DMS153 treated with DMSO at 0.1 percent for 48 hours (cell line): ENCODE measurements at regions not wholly inside any gene's neighbourhood (a gene's known extent, or its start where the extent isn't known, plus 50 kb on each side); places are given as distances from the start of the nearest gene placed in this dataset.
"Not testable (repeated sequence)": the region's sequence is repeated elsewhere in the genome, so short reads cannot be mapped to it uniquely, and the experiment has no call there.

Experiments
- DNase-seq: peaks from one replicate; lab custom pipeline; 2025; ENCODE audit not compliant: unreplicated experiment; lab: John Stamatoyannopoulos, UW

DNA sequence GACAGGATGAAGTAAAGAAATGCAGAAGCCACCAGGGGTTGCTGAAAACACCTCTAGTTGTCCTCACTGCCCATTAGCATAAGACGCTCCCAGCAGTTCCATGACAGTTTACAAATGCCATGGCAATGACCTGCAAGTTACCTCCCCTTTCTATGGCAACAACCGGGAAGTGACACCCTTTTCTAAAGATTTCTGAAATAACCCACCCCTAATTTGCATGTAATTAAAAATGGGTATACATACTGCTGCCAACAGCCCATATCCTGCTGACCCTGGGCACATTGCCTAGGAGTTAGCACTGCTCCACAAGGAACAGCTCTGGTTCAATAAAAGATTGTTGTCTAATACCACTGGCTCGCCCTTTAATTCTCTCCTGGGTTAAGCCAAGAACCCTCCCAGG lies 178.3 kb upstream of the LRATD1 start:
- no peak for DNase-seq

DNA sequence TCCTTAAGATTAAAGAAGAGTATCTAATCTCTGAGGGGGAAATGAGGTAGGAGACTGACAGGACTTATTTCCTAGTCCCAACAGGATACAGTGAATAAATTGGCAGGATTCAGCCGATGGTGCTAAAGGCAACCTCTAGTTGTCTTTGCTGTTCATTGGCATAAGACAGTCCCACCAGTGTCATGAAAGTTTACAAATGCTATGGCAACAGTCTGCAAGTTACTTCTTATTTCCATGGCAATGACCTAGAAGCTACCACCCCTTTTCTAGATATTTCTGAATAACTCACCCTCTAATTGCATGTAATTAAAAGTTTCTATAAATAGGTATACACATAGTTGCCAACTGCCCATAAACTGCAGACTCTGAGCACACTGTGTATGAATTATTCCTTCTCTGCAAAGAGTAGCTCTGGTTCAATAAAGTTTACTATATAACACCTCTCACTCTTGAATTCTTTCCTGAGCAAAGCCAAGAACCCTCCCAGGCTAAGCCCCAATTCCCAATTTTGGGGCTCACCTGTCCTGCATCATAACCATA lies 172.7 kb upstream of the LRATD1 start:
- DNase-seq = no peak

DNA sequence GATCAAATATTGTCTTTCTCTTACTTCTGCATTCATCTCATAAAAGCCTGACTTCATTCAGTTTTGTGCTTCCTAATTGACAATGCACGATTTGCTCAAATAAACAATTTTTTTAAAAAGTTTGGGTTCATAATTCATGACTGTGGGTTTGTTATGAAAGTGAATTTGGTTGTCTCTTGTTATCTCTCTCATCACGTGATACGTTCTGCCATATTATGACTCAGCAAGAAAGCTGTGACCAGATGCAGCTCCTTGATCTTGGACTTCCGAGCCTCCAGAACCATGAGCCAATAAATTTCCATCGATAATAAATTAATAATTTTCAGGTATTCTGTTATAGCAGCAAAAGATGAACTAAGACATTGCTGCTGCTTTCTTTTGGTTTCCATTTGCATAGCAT lies 156.5 kb upstream of the LRATD1 start:
- DNase-seq = no peak

DNA sequence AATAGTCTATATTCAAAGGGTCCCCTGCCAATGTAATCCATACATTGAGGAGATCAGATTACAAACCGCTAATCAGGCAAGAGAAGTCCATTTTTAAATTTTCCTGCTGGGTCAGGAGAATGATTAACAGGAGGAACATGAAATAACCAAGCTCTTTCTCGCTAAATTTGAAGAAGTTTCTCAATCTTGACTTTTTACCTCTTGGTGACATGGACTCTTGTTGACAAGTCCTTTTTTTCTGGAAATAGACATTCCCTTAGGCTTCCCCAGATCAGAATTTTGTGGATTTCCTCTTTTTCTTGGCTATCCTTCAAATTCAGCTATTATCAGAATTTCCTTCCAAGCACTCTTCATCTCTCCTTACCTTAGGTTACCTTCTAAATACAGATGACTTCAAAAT lies 153.0 kb upstream of the LRATD1 start:
- DNase-seq = no peak

DNA sequence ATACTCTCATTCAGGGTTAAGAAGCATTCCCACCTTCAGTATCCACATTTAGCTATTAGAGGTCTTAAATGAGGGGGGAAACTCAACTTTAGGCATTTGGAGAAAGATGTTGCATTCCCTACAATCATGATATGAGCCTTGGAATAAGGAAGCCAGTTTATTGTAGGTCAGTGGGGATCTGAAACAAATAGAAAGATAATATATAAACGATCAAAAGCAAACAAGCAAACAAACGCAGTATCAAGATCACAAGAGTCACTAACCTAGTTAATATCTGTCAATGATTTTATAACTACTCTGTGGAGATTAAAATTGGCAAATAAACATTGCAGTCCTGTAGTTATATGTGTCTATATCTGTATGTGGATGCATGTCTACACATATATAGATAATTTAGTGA lies 152.4 kb upstream of the LRATD1 start:
- DNase-seq = no peak

DNA sequence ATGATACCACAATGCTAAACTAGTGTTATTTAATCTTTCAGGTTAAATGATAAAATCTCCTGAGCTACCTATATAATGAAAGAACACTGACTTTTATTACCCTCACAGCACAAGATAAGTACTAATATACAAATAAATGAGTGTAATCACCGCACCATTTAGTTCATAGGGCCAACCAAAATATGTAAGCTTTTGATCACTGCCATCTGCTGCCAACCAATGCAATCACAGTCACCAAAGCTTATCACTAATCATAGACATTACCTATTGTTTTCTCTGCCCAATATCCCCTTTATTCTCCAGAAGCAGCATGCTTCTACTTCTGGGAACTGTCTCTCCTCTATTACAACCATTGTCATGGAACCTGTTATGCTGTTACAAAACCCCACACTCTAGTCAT lies 151.6 kb upstream of the LRATD1 start:
- DNase-seq = no peak

DNA sequence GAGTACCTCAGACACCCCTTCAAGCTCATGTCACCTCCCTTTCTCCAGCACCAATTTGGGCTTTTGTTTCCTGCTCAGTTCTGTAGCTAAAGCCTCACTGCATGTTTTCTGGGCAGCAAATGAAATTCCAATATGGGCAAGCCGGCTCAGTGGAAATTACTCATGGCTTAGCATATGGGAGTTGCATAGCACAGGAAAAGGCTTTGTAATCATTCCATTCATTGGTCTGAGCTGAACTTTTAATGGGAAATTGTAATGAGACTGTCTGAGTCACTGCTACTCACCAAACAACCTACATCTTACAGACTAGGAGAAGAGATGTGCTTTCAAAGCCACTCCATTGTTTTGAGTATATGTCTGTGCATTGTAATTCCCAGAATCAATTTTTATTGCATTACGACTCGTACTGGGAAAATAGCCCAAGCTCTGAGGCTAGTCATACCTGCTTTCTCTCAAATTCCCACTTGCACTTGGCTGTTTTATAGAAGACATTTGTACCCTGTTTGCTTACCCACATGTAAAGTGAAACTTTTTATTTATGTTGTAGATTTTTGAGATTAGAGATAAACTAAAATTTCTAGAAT lies 139.5 kb upstream of the LRATD1 start:
- peak; percentile 15 for DNase-seq

DNA sequence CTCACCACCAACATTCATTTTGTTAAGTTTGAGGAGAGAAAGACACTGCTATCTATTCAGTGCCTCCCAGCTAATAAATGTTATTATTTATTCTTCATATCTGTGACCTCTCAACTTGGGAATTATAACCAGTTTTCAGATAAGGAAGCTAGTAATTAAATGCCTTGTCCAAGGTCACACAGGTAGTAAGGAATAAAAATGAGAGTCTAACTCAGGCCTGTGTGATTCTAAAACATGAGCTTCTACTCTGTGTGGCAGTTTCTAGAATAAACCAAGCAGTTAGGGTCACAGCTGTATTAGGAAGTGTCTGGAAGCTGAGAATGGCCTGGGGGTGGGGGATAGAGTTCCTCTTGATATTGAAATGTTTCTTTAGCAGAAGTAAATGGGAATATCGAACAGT lies 137.8 kb upstream of the LRATD1 start:
- DNase-seq = no peak

DNA sequence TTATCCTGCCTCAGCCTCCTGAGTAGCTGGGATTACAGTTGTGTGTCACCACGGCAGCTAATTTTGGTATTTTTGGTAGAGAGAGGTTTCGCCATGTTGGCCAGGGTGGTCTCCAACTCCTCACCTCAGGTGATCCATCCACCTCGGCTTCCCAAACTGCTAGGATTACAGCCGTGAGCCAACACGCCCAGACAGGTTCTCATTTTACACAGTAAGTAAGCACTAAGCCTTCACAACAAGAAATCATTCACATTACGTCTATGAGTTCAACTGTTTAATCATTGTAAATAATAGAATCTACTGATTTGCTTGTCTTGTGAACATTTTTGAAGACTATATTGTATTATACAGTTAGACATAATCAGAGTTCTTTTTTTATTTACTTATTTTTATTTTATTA lies 131.5 kb upstream of the LRATD1 start:
- no peak for DNase-seq

DNA sequence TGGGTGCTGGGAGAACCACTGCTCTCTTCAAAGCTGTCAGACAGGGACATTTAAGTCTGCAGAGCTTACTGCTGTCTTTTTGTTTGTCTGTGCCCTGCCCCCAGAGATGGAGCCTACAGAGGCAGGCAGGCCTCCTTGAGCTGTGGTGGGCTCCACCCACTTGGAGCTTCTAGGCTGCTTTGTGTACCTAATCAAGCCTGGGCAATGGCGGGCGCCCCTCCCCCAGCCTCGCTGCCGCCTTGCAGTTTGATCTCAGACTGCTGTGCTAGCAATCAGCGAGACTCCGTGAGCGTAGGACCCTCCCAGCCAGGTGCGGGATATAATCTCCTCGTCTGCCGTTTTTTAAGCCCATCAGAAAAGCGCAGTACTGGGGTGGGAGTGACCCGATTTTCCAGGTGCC lies 125.6 kb upstream of the LRATD1 start:
- not testable (repeated sequence) for DNase-seq

DNA sequence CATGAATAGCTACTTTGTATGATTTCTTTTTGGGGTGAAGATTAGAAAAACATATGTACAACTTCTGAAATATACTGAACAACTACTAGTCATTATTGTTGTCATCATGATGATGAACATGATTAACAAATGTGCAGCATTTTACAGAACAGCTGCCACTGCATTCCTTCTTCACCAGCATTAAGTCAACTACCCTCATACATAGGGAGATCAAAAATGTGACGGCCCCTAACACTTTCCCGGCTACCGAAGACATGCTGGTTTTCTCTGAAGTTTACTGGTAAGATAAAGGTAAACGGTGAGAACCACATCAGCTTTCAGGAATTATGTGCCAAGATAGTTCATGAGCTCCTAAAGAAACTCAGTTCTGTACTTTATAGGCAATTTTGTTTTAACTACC lies 121.0 kb upstream of the LRATD1 start:
- no peak for DNase-seq

DNA sequence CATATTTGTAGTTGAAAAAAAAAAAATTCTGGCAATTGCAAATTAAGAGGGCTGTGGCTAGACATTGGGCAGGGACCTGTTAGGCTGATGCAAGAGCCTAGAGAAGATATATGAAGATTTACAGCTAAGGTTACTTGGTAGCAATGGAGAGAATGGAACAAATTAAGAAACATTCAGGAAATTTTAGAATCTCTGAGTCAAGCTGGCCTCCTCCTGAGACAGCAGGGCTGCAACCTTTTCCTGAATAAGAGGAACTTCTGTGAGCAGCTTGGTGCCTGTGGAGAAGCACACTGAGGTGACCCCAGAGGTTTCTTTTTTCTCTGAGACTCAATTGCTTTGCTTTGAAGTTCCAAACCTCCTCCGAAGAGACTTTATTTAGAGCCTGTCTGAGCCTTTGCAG lies 118.6 kb upstream of the LRATD1 start:
- DNase-seq = no peak

DNA sequence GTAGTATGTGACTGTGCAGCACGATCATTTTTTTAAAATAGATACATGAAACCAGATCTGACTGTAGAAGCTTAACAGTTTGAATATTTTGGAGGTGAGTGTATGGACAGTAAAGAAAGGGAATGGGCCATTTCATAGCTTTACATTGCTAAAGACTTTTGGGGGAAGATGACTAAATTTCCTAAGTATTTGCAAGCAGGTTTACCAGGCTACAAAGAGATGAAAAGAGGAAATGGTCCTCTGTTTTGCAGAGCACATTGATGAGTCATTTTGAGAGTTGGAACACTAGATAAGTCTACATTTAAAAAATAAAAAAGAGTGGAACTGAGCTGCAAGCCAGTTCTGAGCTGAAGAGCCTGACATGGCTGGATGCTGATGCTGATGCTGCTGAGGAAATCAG lies 115.7 kb upstream of the LRATD1 start:
- DNase-seq = no peak

DNA sequence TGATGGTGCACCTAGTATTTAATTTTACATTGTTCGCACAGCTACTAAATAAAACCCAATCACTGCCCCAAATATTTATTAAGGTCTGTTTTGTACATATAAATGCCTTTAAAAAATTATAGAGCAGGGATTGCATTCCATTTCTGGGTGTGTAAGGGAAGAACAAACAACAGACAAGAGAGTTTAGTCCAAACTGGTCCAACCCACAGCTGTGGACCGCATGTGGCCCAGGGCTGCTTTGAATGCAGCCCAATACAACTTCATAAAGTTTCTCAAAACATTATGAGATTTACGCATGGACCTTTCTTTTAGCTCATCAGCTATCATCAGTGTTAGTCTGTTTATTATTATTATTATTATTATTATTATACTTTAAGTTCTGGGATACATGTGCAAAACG lies 114.8 kb upstream of the LRATD1 start:
- no peak for DNase-seq

DNA sequence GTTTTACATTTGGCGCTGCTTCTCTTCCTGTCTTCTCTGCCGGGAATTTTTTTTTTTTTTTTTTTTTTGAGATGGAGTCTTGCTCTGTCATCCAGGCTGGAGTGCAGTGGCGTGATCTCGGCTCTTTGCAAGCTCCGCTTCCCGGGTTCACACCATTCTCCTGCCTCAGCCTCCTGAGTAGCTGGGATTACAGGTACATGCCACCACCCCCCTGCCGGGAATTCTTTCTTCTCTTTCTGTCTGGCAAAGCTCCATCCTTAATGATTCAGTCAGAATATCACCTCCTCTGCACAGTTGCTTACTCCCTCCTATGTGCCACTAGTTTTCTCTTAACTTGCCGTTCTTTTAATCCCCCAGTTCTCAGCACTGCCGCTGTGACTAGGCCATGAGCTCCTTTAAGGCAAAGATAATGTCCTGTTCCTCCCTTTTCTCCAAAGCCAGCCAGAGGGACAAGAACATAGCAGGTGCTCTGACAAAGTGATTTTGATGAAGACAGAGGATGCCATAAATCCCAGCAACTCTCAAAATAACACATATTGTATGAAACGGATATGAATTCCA lies 112.1 kb upstream of the LRATD1 start:
- no peak for DNase-seq

DNA sequence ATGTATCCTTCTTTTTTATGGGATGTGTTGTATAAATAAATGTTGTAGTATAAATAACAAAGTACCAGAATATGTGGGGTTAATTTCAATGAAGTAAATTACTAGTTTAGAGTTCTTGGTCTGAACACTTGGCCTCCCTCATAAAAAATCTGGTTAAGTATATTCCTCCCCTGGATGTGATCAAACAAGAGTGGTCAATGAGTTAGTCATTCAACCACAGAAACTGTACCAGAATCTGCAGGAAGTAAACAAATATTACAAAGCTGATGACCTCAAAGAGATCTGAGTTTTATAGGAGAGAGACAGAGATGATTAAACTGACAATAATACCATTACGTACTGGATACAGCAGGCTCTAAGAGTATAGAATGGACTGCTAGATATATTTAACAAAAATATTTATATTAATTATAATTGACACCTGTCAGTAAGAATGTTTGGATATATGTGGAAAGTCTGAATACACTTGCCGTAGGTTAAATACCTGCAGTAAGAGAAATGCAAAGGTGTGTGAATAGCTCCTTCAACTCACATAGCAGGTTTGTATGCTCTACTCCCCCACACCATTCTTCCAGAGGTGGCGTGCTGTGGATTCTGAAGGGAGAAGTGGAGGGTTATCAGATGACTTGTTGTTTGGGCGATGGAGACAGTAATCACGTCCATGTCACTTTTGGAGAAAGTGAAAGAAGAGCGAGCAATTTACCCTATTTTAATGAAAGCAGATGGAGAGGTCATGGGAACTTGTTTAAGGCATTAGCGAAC lies 108.3 kb upstream of the LRATD1 start:
- DNase-seq = no peak

DNA sequence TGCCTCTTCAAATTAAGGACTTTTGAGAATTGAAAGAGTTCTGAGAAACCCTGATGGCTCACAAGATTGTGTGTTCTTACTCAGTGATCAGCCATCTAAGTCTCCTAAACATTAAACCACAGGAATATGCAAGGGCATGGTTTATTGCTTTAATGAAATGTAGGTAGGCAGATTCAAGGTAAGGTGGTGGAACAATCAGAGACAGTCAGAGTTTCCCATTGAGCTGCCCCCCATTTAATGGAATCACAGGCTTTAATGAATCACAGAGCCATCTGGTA lies 107.8 kb upstream of the LRATD1 start:
- DNase-seq = no peak

DNA sequence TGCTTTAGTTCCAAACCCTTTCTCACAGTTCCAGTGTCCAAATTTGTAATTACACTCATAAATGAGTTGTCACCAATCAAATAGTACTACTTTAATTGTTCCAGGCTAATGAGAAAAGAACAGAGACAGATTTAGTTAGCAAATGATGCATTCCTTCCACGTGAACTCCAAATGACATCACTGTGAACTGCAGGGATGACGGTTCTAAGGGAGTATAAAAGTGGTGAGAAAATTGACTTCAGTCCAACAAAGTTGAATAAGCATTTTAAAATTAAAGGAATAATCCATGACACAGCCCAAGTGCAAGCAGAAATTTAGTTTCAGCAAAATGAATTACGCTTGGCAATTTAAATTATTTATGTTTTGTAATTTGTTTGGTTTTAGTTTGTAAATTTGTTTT lies 102.0 kb upstream of the LRATD1 start:
- DNase-seq = no peak

DNA sequence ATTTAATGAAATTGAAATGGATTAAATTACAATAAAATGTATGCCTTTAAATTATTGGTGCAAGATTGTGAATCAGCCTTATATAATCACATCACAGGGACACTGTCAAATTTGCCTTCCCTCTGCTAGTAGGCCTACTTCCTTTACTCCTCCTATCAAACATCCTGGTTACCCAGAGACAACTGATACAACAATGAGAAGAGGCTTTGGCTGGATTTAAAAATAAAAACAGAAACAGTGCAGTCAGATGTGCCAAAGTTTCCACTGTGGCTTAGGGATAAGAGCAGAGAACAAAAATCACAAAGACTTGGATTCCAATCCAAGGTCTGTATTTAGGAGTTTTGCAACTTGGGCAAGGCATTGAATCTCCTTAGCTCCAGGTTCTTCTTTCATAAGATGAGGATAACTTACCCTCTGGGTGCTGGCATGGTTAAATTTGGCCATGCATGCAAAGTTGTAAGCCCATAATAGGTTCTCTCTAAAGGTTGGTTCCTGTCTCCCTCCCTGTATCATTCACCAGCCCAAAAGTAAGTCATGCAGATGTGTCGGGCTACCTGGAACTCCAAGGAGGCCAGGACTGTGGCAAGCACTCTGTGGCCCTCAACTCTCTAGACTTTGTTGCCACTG lies 99.3 kb upstream of the LRATD1 start:
- no peak for DNase-seq

DNA sequence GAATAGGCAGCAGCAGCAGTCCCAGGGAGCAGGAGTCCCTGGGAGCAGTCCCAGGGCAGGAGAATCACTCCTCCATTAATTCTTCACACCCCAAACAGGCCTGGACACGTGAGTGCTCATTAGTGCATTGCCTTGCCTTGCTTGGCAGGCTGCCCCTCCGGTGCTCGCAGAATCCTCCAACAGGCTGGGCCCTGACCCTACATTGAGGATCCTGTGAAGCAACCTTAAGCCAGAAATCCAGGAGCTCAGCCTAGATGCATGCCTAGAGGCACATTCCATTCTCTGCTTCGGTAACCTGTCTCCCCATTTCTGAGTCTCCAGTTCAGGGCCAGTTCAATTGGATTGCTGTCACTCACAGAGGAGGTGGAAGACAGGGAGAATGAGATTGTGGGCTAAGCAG lies 97.4 kb upstream of the LRATD1 start:
- DNase-seq = no peak

DNA sequence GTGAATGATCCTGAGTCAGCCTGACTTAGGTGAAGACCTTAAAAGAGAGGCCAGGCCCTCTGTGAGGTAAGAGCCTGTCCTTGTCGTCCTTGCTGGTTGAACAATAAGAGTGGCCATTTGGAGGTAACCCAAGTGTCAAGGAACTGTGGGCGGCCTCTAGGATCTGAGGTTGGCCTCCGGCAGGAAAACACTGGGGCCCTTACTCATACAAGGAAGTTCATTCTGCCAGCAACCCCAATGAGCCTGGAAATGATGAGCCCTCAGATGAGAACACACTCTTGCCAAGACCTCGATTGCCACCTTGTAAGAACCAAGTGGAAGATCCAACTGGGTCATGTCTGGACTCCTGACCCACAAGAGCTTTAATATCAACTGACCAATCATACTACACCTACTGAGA lies 95.5 kb upstream of the LRATD1 start:
- DNase-seq = no peak

DNA sequence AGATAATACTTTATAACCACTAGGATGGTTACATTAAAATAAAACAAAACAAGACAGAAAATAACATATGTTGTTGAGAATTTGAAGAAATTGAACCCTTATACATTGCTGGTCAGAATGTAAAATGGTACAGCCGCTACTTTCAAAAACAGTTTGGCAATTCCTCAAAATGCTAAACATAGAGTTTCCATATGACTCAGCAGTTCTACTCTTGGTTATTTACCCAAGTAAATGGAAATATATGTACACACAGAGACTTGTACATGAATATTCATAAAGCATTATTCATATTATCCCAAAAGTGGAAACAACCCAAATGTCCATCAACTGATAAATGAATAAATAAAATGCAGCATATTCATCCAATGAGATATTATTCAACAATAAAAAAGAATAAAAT lies 92.5 kb upstream of the LRATD1 start:
- DNase-seq = no peak
